RWPE1 (cell line): ENCODE measurements at regions not wholly inside any gene's neighbourhood (a gene's known extent, or its start where the extent isn't known, plus 50 kb on each side); places are given as distances from the start of the nearest gene placed in this dataset.
"Not testable (repeated sequence)": the region's sequence is repeated elsewhere in the genome, so short reads cannot be mapped to it uniquely, and the experiment has no call there.

ENCODE experiments used
- CTCF ChIA-PET: fragments of 350-600 bp; sonication (Branson Sonifier 250); formaldehyde crosslinking; extraction: SDS; loops from one replicate; lab custom pipeline; 2021; lab: Yijun Ruan, JAX
- POLR2A ChIA-PET: fragments of 400-600 bp; formaldehyde crosslinking; extraction: SDS; loops from one replicate; lab custom pipeline; 2020; ENCODE audit warnings: antibody characterized with exemption; ENCODE audit not compliant: low non-redundant PET; lab: Yijun Ruan, JAX
- DNase-seq: peaks from one replicate; pipeline ENCODE4 v3.0.0; 2012; ENCODE audit warnings: low spot score
- H3K27ac ChIP-seq: fragments of 450-650 bp; 2 replicates; pipeline ENCODE4 v1.5.1; 2017
- TF ChIP-seq, protein P1 (sequence below): fragments of 450-650 bp; conservative IDR thresholded peaks from 2 replicates; pipeline ENCODE4 v1.5.1; 2017; ENCODE audit warnings: low read depth, mild to moderate bottlenecking

GRCh38 chr9:78905387-78905786 is 608.5 kb downstream of the PSAT1 start:
- DNase-seq = no peak
- CTCF ChIA-PET = no interaction called here
- no peak overlapping the region for H3K27ac ChIP-seq
- POLR2A ChIA-PET = no interaction called here
- TF ChIP-seq, protein P1, sequence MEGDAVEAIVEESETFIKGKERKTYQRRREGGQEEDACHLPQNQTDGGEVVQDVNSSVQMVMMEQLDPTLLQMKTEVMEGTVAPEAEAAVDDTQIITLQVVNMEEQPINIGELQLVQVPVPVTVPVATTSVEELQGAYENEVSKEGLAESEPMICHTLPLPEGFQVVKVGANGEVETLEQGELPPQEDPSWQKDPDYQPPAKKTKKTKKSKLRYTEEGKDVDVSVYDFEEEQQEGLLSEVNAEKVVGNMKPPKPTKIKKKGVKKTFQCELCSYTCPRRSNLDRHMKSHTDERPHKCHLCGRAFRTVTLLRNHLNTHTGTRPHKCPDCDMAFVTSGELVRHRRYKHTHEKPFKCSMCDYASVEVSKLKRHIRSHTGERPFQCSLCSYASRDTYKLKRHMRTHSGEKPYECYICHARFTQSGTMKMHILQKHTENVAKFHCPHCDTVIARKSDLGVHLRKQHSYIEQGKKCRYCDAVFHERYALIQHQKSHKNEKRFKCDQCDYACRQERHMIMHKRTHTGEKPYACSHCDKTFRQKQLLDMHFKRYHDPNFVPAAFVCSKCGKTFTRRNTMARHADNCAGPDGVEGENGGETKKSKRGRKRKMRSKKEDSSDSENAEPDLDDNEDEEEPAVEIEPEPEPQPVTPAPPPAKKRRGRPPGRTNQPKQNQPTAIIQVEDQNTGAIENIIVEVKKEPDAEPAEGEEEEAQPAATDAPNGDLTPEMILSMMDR = no peak

DNA sequence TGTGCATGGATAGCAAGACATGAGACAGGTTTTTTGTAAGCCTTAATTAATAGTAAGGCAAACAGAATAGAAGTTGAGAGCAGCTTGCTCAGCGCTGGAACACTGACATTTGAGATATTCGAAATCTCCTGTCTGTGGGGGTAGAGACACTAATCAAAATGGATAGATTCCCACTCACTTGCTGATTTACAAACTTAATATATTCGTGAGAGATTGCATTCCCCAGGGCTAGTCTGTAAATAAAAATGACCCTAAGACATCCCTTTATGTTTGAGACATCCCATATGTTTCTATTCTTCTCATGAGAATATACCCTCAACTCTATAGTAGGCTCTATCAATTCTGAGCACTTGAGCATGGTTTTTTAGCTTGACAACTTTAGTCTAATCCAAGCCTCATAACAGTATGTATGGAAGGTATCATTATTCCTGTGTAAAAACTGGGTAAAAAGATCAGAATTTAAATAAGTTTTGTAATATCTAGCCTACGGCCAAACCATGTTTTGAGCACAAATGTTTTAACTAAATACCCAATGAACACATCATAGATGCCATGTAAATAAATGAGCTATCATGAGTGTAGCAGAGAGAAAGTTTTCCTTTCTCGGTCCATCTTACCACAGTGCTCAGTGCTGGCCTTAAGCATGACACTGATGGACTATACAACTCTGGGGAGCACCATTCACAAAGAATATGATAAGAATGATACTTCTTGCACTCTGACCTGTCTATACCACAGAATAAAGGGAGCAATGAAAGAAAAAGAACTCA is 609.2 kb downstream of the PSAT1 start:
- CTCF ChIA-PET = no interaction called here
- TF ChIP-seq, protein P1 = no peak
- no peak overlapping the region for H3K27ac ChIP-seq
- DNase-seq = no peak
- POLR2A ChIA-PET = no interaction called here

- CTCF ChIA-PET = no interaction called here
- TF ChIP-seq, protein P1 = no peak
- no peak for DNase-seq
- POLR2A ChIA-PET = no interaction called here
- H3K27ac ChIP-seq = no peak overlapping the region
Observed at GRCh38 chr9:78909566-78909965, 612.6 kb downstream of the PSAT1 start.

DNA sequence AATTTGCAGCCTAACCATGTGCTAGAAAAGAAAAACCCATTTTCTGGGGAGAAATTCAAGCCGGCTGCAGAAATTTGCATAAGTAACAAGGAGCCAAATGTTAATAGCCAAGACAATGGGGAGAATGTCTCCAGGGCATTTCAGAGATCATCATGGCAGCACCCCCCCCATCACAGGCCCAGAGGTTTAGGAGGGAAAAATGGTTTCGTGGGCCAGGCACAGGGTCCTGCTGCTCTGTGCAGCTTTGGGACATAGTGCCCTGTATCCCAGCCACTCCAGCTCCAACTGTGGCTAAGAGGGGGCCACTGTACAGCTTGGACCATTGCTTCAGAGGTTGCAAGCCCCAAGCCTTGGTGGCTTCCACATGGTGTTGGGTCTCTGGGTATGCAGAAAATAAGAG is 620.0 kb downstream of the PSAT1 start:
- H3K27ac ChIP-seq, POLR2A ChIA-PET, DNase-seq: not testable (repeated sequence)
- CTCF ChIA-PET = interaction anchor here (0.7 kb wide), 1 partner anchor 69 kb away, joined by 4 read pairs; no protein-coding TSS in a partner anchor

- TF ChIP-seq, protein P1 = no peak
- no peak overlapping the region for H3K27ac ChIP-seq
- CTCF ChIA-PET = interaction anchor here (0.6 to 1.1 kb wide), 2 partner anchors 15 to 365 kb away, joined by 4 to 5 read pairs; no protein-coding TSS in a partner anchor
- no peak for DNase-seq
- POLR2A ChIA-PET = no interaction called here
Observed at GRCh38 chr9:78918976-78919375, 622.1 kb downstream of the PSAT1 start.

DNA sequence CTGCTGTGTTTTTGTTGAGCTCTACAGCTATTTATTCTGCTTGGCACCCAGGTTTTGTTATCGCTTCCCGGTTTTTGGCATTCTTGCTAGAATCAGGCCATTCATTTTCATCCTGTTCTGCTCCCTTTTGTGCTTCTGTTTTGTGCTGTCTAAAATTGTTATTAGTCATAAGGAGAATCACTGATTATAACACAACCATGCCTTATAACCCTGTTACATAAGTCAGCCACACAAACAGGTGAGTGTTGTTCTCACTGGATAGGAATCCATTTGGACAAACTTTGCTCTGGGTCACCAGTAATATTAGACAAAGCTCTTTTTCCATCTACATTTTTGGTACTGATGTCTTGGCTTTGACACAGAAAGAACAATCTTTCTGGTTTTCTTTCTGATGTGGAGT is 622.8 kb downstream of the PSAT1 start:
- TF ChIP-seq, protein P1 = no peak
- no peak overlapping the region for H3K27ac ChIP-seq
- DNase-seq = peak; percentile 79
- CTCF ChIA-PET = interaction anchor here (0.6 to 1.1 kb wide), 2 partner anchors 14 to 364 kb away, joined by 4 to 5 read pairs; no protein-coding TSS in a partner anchor
- POLR2A ChIA-PET = no interaction called here

DNA sequence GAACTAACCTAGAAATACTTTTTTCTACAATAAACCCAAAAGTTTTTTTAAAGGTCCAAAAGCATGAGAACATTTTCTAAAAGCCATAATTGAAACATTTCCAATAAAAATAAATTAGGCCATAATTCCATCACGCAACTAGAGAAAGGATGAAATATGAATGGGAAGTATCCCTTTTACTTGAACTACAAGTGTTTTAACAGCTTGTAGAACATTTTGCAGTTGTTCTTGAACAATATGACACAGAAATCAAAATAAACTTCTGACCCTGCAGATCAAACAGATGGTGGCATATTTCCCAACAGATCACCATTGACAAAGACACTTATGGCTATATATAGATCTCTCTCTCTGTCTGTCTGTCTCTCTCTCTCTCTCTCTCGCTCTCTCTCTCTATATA is 624.4 kb downstream of the PSAT1 start:
- ChIA-PET CTCF (no interaction called here), POLR2A (no interaction called here)
- DNase-seq = no peak
- H3K27ac ChIP-seq = no peak overlapping the region
- TF ChIP-seq, protein P1 = no peak
